Rectal smooth muscle tissue (tissue), 1 donor: ENCODE measurements at regions not wholly inside any gene's neighbourhood (a gene's known extent, or its start where the extent isn't known, plus 50 kb on each side); places are given as distances from the start of the nearest gene placed in this dataset.

Source experiments
- H3K27ac ChIP-seq: one replicate; pipeline ENCODE4 v1.7.0; 2013; ENCODE audit warnings: low read depth, low read length, inconsistent platforms
- H3K27me3 ChIP-seq: one replicate; pipeline ENCODE4 v1.7.0; 2013; ENCODE audit warnings: low read length; ENCODE audit not compliant: control insufficient read depth, insufficient read depth
- H3K36me3 ChIP-seq: one replicate; pipeline ENCODE4 v1.7.0; 2013; ENCODE audit warnings: low read length; ENCODE audit not compliant: control insufficient read depth, insufficient read depth
- H3K4me1 ChIP-seq: one replicate; pipeline ENCODE4 v1.7.0; 2013; ENCODE audit warnings: low read length; ENCODE audit not compliant: control insufficient read depth, insufficient read depth
- H3K4me3 ChIP-seq: one replicate; pipeline ENCODE4 v1.7.0; 2013; ENCODE audit warnings: low read length
- H3K9ac ChIP-seq: one replicate; pipeline ENCODE4 v1.7.0; 2013; ENCODE audit warnings: low read length

- no peak overlapping the region for H3K4me3 ChIP-seq
- H3K27me3 ChIP-seq, result no peaks in the 10 kb centered on the region
- H3K9ac ChIP-seq, result no peak overlapping the region
- H3K36me3 ChIP-seq, result no peaks in the 10 kb centered on the region
- H3K4me1 ChIP-seq, result no peaks in the 10 kb centered on the region
- no peak overlapping the region for H3K27ac ChIP-seq
Observed at GRCh38 chr4:138428611-138429010, 186.5 kb upstream of the SLC7A11 start.

- Histone ChIP-seq H3K27ac (no peak overlapping the region), H3K9ac (no peak overlapping the region), H3K4me1 (no peaks in the 10 kb centered on the region), H3K4me3 (no peak overlapping the region), H3K27me3 (no peaks in the 10 kb centered on the region), H3K36me3 (no peaks in the 10 kb centered on the region)
Observed at GRCh38 chr4:138426786-138427185, 184.6 kb upstream of the SLC7A11 start.

- Histone ChIP-seq H3K4me3 (no peak overlapping the region), H3K27me3 (no peaks in the 10 kb centered on the region), H3K9ac (no peak overlapping the region), H3K27ac (no peak overlapping the region), H3K36me3 (no peaks in the 10 kb centered on the region), H3K4me1 (no peaks in the 10 kb centered on the region)
Observed at GRCh38 chr4:138420471-138420870, 178.3 kb upstream of the SLC7A11 start.

- Histone ChIP-seq H3K27me3 (no peaks in the 10 kb centered on the region), H3K4me3 (no peak overlapping the region), H3K9ac (no peak overlapping the region), H3K4me1 (no peaks in the 10 kb centered on the region), H3K27ac (no peak overlapping the region), H3K36me3 (no peaks in the 10 kb centered on the region)
Observed at GRCh38 chr4:138414202-138414601, 172.1 kb upstream of the SLC7A11 start.

- no peaks in the 10 kb centered on the region for H3K4me1 ChIP-seq
- no peaks in the 10 kb centered on the region for H3K36me3 ChIP-seq
- H3K4me3 ChIP-seq, result no peak overlapping the region
- H3K27me3 ChIP-seq, result no peaks in the 10 kb centered on the region
- no peak overlapping the region for H3K9ac ChIP-seq
- H3K27ac ChIP-seq, result no peak overlapping the region
Observed at GRCh38 chr4:138413273-138413672, 171.1 kb upstream of the SLC7A11 start.

- H3K36me3 ChIP-seq, result no peaks in the 10 kb centered on the region
- H3K27ac ChIP-seq, result no peak overlapping the region
- no peak overlapping the region for H3K4me3 ChIP-seq
- H3K9ac ChIP-seq, result no peak overlapping the region
- no peaks in the 10 kb centered on the region for H3K27me3 ChIP-seq
- H3K4me1 ChIP-seq, result no peaks in the 10 kb centered on the region
Observed at GRCh38 chr4:138412847-138413246, 170.7 kb upstream of the SLC7A11 start.

GRCh38 chr4:138410266-138410665, 168.1 kb upstream of the SLC7A11 start:
- H3K27ac ChIP-seq, result no peak overlapping the region
- no peaks in the 10 kb centered on the region for H3K27me3 ChIP-seq
- H3K4me1 ChIP-seq, result no peaks in the 10 kb centered on the region
- H3K36me3 ChIP-seq, result no peaks in the 10 kb centered on the region
- no peak overlapping the region for H3K9ac ChIP-seq
- no peak overlapping the region for H3K4me3 ChIP-seq

GRCh38 chr4:138409670-138410069, 167.5 kb upstream of the SLC7A11 start:
- Histone ChIP-seq H3K36me3 (no peaks in the 10 kb centered on the region), H3K4me3 (no peak overlapping the region), H3K27ac (no peak overlapping the region), H3K27me3 (no peaks in the 10 kb centered on the region), H3K9ac (no peak overlapping the region), H3K4me1 (no peaks in the 10 kb centered on the region)

- Histone ChIP-seq H3K27me3 (no peaks in the 10 kb centered on the region), H3K27ac (no peak overlapping the region)
Observed at GRCh38 chr4:138408758-138409157, 166.6 kb upstream of the SLC7A11 start.

GRCh38 chr4:138407329-138407728, 165.2 kb upstream of the SLC7A11 start:
- Histone ChIP-seq H3K36me3 (no peaks in the 10 kb centered on the region), H3K4me1 (no peaks in the 10 kb centered on the region), H3K27ac (no peak overlapping the region), H3K9ac (no peak overlapping the region), H3K27me3 (no peaks in the 10 kb centered on the region), H3K4me3 (no peak overlapping the region)

More at GRCh38 chr4:138408758-138409157, 166.6 kb upstream of the SLC7A11 start:
- no peak overlapping the region for H3K9ac ChIP-seq
- H3K4me1 ChIP-seq, result no peaks in the 10 kb centered on the region
- H3K4me3 ChIP-seq, result no peak overlapping the region
- no peaks in the 10 kb centered on the region for H3K36me3 ChIP-seq

- no peak overlapping the region for H3K27ac ChIP-seq
- H3K4me3 ChIP-seq, result no peak overlapping the region
- no peaks in the 10 kb centered on the region for H3K36me3 ChIP-seq
- H3K9ac ChIP-seq, result no peak overlapping the region
- H3K27me3 ChIP-seq, result no peaks in the 10 kb centered on the region
- H3K4me1 ChIP-seq, result no peaks in the 10 kb centered on the region
Observed at GRCh38 chr4:138406876-138407275, 164.7 kb upstream of the SLC7A11 start.

GRCh38 chr4:138405934-138406567, 163.9 kb upstream of the SLC7A11 start:
- H3K4me1 ChIP-seq, result no peaks in the 10 kb centered on the region
- H3K27me3 ChIP-seq, result no peaks in the 10 kb centered on the region
- H3K36me3 ChIP-seq, result no peaks in the 10 kb centered on the region
- no peak overlapping the region for H3K4me3 ChIP-seq
- H3K9ac ChIP-seq, result no peak overlapping the region
- H3K27ac ChIP-seq, result no peak overlapping the region

GRCh38 chr4:138405466-138405891, 163.3 kb upstream of the SLC7A11 start:
- no peaks in the 10 kb centered on the region for H3K36me3 ChIP-seq
- H3K27me3 ChIP-seq, result no peaks in the 10 kb centered on the region
- no peak overlapping the region for H3K4me3 ChIP-seq
- H3K4me1 ChIP-seq, result no peaks in the 10 kb centered on the region
- no peak overlapping the region for H3K27ac ChIP-seq
- H3K9ac ChIP-seq, result no peak overlapping the region
